Activated CD4-positive, alpha-beta T cell treated with anti-CD3 and anti-CD28 coated beads, Interleukin-2, amount 10 ng/mL, durations not matched to agents 7 days and 5 days (primary cell): ENCODE measurements at regions not wholly inside any gene's neighbourhood (a gene's known extent, or its start where the extent isn't known, plus 50 kb on each side); places are given as distances from the start of the nearest gene placed in this dataset.
"Not testable (repeated sequence)": the region's sequence is repeated elsewhere in the genome, so short reads cannot be mapped to it uniquely, and the experiment has no call there.

Experiments
- CTCF ChIA-PET: fragments of 350-600 bp; sonication (Branson Sonifier 250); formaldehyde crosslinking; loops from one replicate; lab custom pipeline; 2021; ENCODE audit warnings: antibody characterized with exemption; lab: Charles Lee
- POLR2A ChIA-PET: fragments of 350-600 bp; sonication (Branson Sonifier 250); formaldehyde crosslinking; loops from one replicate; lab custom pipeline; 2021; ENCODE audit warnings: antibody characterized with exemption; lab: Charles Lee
- DNase-seq: peaks from one replicate; pipeline ENCODE4 v3.0.0-alpha.2; 2020
- H3K27ac Mint-ChIP-seq: one replicate; pipeline ENCODE4 v1.8.0; 2021; ENCODE audit warnings: mild to moderate bottlenecking, moderate library complexity, mixed read lengths
- H3K27me3 Mint-ChIP-seq: one replicate; pipeline ENCODE4 v1.8.0; 2021; ENCODE audit warnings: mixed read lengths
- H3K36me3 Mint-ChIP-seq: one replicate; pipeline ENCODE4 v1.8.0; 2021; ENCODE audit warnings: low read depth, mixed read lengths
- H3K4me1 Mint-ChIP-seq: one replicate; pipeline ENCODE4 v1.8.0; 2021; ENCODE audit warnings: mixed read lengths
- H3K4me3 Mint-ChIP-seq: one replicate; pipeline ENCODE4 v1.8.0; 2021; ENCODE audit warnings: mild to moderate bottlenecking, moderate library complexity, mixed read lengths
- H3K9me3 Mint-ChIP-seq: one replicate; pipeline ENCODE4 v1.8.0; 2021; ENCODE audit warnings: mixed read lengths

GRCh38 chr4:59503731-59504130 lies 1696.4 kb upstream of the ADGRL3 start:
- DNase-seq = no peak
- H3K4me3 Mint-ChIP-seq = no peak overlapping the region
- H3K4me1 Mint-ChIP-seq = no peaks in the 10 kb centered on the region
- H3K27ac Mint-ChIP-seq = no peak overlapping the region
- H3K27me3 Mint-ChIP-seq = no peaks in the 10 kb centered on the region
- no peaks in the 10 kb centered on the region for H3K36me3 Mint-ChIP-seq
- no peaks in the 10 kb centered on the region for H3K9me3 Mint-ChIP-seq
- ChIA-PET CTCF (no interaction called here), POLR2A (no interaction called here)

- POLR2A ChIA-PET, H3K27me3 Mint-ChIP-seq, H3K27ac Mint-ChIP-seq, H3K4me1 Mint-ChIP-seq, CTCF ChIA-PET, H3K9me3 Mint-ChIP-seq, H3K4me3 Mint-ChIP-seq, H3K36me3 Mint-ChIP-seq, DNase-seq: not testable (repeated sequence)
These were observed 1688.3 kb upstream of the ADGRL3 start for GRCh38 chr4:59511809-59512208.

DNA sequence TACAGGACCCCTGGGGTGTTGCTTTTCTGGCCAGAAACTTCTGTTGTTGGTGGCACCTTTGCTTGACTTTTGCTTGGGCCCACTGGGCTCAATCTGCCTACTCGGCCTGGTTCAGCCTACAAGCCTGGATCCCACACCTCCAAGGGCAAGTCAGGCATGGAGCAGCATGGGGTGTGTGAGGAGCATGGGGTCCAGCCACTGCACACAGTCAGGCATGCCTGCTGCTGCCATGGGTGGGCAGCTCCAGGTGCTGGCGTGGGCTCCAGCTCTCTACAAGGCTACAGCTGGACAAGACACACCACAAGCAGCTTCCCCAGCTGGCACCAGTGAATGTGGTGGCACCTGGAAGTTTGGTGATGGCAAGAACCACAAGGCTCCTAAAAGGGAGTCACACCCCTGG lies 1683.1 kb upstream of the ADGRL3 start:
- H3K4me3 Mint-ChIP-seq = no peak overlapping the region
- H3K27ac Mint-ChIP-seq = no peak overlapping the region
- ChIA-PET CTCF (no interaction called here), POLR2A (no interaction called here)
- no peaks in the 10 kb centered on the region for H3K27me3 Mint-ChIP-seq
- H3K36me3 Mint-ChIP-seq = no peaks in the 10 kb centered on the region
- H3K4me1 Mint-ChIP-seq = no peaks in the 10 kb centered on the region
- no peak for DNase-seq
- H3K9me3 Mint-ChIP-seq = peaks cover 2% of the 10 kb centered on the region

DNA sequence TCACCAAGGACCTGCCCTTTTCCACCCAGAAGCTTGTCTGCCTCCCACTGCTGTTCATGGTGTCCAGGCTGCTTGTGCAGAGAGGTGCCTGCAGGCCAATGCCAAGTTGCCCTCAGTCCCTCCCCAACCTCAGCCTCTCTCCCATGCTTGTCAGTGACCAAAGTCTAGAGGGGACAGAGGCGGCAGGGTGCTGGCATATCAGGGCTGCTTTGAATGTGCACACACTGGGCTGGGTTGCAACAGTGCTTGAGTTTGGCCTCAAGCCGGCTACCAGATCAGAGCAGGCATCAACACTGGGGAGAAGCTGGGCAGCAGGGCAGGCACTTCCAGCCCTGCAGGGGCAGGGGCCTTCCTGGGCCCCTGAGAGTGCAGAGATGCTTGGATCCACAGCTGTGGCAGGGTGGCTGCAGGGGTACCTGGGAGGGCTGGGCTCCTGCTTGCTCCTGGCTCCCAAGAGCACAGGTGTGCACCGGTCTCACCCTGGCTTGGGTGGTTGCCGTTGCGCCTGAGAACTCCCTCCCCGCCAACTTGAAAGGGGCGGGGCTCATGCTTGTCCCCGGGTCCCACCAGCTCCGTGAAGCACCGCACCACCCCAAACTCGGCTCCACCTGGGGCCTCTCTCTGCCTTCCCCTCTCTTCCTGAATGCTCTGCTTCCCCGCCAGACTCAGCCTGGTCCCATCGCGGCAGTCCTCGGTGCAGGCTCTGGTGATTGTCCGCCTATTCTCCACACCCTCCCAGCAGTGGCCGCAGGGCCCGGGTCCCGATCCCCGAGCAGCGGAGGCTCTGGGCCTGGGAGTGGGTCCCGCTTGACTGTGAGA lies 1681.9 kb upstream of the ADGRL3 start:
- no peak for DNase-seq
- Mint-ChIP-seq H3K27me3 (no peaks in the 10 kb centered on the region), H3K36me3 (no peaks in the 10 kb centered on the region), H3K27ac (no peak overlapping the region), H3K4me1 (no peaks in the 10 kb centered on the region), H3K4me3 (no peak overlapping the region), H3K9me3 (peaks cover 2% of the 10 kb centered on the region)
- CTCF ChIA-PET = interaction anchor here (0.6 kb wide), 1 partner anchor 16 kb away, joined by 3 read pairs; no protein-coding TSS in a partner anchor
- POLR2A ChIA-PET = no interaction called here

DNA sequence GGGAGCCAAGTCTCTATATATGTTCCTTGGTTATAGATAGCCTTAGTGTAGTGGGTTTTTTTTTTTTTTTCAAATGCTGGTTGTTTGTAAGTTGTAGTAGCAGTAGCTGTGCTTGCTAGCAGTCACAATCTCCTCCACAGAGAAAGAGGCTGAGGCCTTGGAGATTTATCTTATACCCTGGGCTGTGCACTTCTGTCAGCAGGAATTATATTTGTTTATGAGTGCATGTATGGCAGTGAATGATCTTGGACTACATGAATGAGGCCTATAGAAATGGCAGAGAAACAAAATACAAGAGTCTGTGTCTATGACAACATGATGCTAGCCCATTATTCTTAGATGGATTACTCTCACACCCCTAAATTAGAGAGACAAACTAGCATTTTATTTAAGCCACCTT lies 1674.2 kb upstream of the ADGRL3 start:
- DNase-seq = no peak
- Mint-ChIP-seq H3K9me3 (no peaks in the 10 kb centered on the region), H3K4me3 (no peak overlapping the region), H3K27ac (no peak overlapping the region), H3K27me3 (no peaks in the 10 kb centered on the region), H3K4me1 (no peaks in the 10 kb centered on the region), H3K36me3 (no peaks in the 10 kb centered on the region)
- POLR2A ChIA-PET = no interaction called here
- CTCF ChIA-PET = no interaction called here

DNA sequence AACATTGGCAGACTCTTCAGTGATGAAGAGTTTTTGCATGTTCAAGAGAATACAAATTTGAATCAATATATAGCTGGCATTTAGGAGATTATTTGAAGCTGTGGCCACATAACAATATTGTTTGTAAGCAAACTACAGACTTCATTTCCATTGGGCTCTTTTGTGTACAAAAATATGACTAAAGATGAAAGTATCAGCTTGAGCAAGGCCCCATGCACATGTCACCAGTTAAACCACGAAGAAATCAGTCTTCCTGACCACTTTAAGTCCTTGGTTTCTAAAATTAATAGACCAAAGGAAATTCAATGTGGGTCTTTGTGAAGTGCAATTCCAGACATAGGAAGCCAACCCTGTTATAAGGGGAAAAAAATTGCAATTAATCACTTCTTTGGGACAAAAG lies 1664.6 kb upstream of the ADGRL3 start:
- ChIA-PET CTCF (no interaction called here), POLR2A (no interaction called here)
- no peaks in the 10 kb centered on the region for H3K36me3 Mint-ChIP-seq
- peaks cover 3% of the 10 kb centered on the region for H3K4me1 Mint-ChIP-seq
- no peak overlapping the region for H3K27ac Mint-ChIP-seq
- DNase-seq = no peak
- H3K4me3 Mint-ChIP-seq = no peak overlapping the region
- H3K27me3 Mint-ChIP-seq = no peaks in the 10 kb centered on the region
- H3K9me3 Mint-ChIP-seq = no peaks in the 10 kb centered on the region

- H3K4me3 Mint-ChIP-seq = no peak overlapping the region
- H3K9me3 Mint-ChIP-seq = no peaks in the 10 kb centered on the region
- no peaks in the 10 kb centered on the region for H3K36me3 Mint-ChIP-seq
- POLR2A ChIA-PET = no interaction called here
- no peaks in the 10 kb centered on the region for H3K27me3 Mint-ChIP-seq
- CTCF ChIA-PET = no interaction called here
- peaks cover 3% of the 10 kb centered on the region for H3K4me1 Mint-ChIP-seq
- no peak for DNase-seq
- no peak overlapping the region for H3K27ac Mint-ChIP-seq
These were observed 1663.7 kb upstream of the ADGRL3 start for GRCh38 chr4:59536428-59536827.

GRCh38 chr4:59537246-59537886 lies 1662.8 kb upstream of the ADGRL3 start:
- DNase-seq = no peak
- H3K4me3 Mint-ChIP-seq = no peak overlapping the region
- CTCF ChIA-PET = no interaction called here
- no peaks in the 10 kb centered on the region for H3K9me3 Mint-ChIP-seq
- no peaks in the 10 kb centered on the region for H3K27me3 Mint-ChIP-seq
- POLR2A ChIA-PET = no interaction called here
- peaks cover 3% of the 10 kb centered on the region for H3K4me1 Mint-ChIP-seq
- H3K36me3 Mint-ChIP-seq = no peaks in the 10 kb centered on the region
- H3K27ac Mint-ChIP-seq = no peak overlapping the region

DNA sequence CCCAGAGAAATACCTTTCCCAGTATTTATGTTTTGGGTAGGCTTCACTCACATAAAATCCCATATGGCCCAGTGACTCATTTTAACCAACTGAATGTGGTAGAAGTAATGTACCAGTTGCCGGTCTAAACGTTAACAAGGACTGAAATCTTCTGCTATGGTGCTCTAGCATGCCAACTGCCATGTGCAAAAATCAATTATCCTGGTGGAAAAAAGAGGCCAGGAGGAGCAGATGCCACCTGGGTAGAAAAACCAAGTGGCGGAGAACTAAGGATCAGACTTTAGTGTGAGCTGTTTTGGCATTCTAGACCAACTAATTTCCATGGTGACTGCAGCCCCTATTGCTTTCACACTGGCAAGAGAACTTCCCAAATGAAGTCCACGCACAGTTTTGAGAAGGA lies 1660.7 kb upstream of the ADGRL3 start:
- Mint-ChIP-seq H3K4me1 (peaks cover 3% of the 10 kb centered on the region), H3K4me3 (no peak overlapping the region), H3K27ac (no peak overlapping the region), H3K9me3 (no peaks in the 10 kb centered on the region), H3K36me3 (no peaks in the 10 kb centered on the region), H3K27me3 (no peaks in the 10 kb centered on the region)
- CTCF ChIA-PET = no interaction called here
- POLR2A ChIA-PET = no interaction called here
- DNase-seq = no peak

DNA sequence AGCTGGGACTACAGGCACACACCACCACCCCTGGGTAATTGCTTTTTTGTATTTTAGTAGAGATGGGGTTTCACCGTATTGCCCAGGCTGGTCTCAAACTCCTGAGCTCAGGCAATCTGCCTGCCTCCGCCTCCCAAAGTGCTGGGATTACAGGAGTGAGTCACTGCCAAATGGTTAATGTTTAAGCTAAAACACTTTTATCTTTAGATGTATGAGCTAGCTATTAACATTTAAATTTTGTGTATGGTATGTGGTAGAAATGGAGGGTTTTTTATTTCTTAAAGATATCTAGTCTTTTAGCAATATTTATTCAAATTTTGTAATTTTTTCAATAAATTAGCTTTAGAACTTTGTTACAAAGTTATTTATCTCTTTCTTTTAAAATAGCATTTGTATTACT lies 1659.8 kb upstream of the ADGRL3 start:
- H3K27me3 Mint-ChIP-seq = no peaks in the 10 kb centered on the region

DNA sequence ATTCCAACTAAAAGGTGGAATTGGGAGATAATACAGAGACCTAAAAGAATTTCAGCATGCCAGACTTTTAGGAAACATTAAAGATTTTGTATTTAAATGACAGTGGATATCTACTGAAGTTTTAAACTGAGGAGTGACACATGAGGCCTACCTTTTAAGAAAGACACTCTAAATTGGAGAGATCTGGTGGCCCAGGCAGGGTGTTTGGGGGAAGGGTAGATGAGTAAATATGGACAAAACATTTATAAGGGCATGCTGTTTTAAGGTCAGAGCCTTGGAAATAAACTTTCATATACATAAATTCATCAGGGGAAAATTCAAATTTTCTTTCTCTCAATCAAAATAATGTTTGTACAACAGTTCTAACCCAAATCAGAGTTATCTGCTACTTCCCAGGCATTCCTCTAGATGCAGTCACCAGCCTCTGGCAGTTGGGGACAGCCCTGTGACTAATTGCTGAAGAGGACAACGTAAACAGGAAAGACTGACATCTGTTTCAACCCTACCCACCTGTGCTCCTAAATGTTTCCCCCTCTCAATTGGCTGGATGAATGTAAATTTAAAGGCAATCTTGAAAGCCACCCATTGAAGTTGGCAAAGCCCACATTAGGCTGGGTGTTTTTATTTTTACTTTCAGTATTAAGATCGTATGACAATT lies 1646.9 kb upstream of the ADGRL3 start:
- no peaks in the 10 kb centered on the region for H3K36me3 Mint-ChIP-seq
- H3K4me1 Mint-ChIP-seq = peaks cover 7% of the 10 kb centered on the region
- H3K4me3 Mint-ChIP-seq = no peak overlapping the region
- DNase-seq = no peak
- peak overlapping the region; percentile 28 for H3K27ac Mint-ChIP-seq
- no peaks in the 10 kb centered on the region for H3K27me3 Mint-ChIP-seq
- ChIA-PET CTCF (no interaction called here), POLR2A (no interaction called here)
- H3K9me3 Mint-ChIP-seq = no peaks in the 10 kb centered on the region

More for the DNA sequence above, 1659.8 kb upstream of the ADGRL3 start:
- no peak overlapping the region for H3K4me3 Mint-ChIP-seq
- no peak overlapping the region for H3K27ac Mint-ChIP-seq
- POLR2A ChIA-PET = no interaction called here
- no peak for DNase-seq
- H3K9me3 Mint-ChIP-seq = no peaks in the 10 kb centered on the region
- peaks cover 3% of the 10 kb centered on the region for H3K4me1 Mint-ChIP-seq
- no peaks in the 10 kb centered on the region for H3K36me3 Mint-ChIP-seq
- CTCF ChIA-PET = no interaction called here

DNA sequence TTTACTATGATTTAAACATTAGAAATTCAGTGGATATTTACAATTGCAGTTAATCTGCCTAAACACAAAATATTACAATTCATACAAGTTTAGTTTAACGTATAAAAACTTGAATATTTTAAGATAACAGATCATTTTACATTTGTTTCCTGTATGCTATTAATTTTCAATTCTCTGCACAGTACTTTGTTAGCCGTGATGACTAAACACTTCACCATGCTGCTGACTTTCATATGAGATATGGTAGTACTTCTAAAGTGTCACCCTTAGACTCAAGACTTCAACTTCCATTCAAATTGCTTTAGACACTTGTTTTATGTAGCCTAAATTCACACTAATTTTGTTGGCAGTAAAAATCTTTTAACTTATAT lies 1646.4 kb upstream of the ADGRL3 start:
- Mint-ChIP-seq H3K9me3 (no peaks in the 10 kb centered on the region), H3K27ac (no peak overlapping the region), H3K27me3 (no peaks in the 10 kb centered on the region), H3K36me3 (no peaks in the 10 kb centered on the region), H3K4me3 (no peak overlapping the region), H3K4me1 (peaks cover 7% of the 10 kb centered on the region)
- CTCF ChIA-PET = no interaction called here
- POLR2A ChIA-PET = no interaction called here
- no peak for DNase-seq

GRCh38 chr4:59556191-59556590 lies 1643.9 kb upstream of the ADGRL3 start:
- CTCF ChIA-PET, POLR2A ChIA-PET: not testable (repeated sequence)

More at GRCh38 chr4:59556191-59556590, 1643.9 kb upstream of the ADGRL3 start:
- DNase-seq, H3K27me3 Mint-ChIP-seq, H3K36me3 Mint-ChIP-seq, H3K27ac Mint-ChIP-seq, H3K4me3 Mint-ChIP-seq, H3K4me1 Mint-ChIP-seq, H3K9me3 Mint-ChIP-seq: not testable (repeated sequence)
